Thyroid gland (tissue), 4 donors: ENCODE measurements at regions not wholly inside any gene's neighbourhood (a gene's known extent, or its start where the extent isn't known, plus 50 kb on each side); places are given as distances from the start of the nearest gene placed in this dataset.

ENCODE experiments used
- CTCF ChIP-seq, 6 experiments: fragments of 200-600 bp in 3 of 6; fragments of 450-650 bp in 3 of 6; sonication (generic) in 3 of 6; IDR thresholded peaks; one replicate each; pipeline ENCODE4 v1.5.1; 2016 to 2019; ENCODE audit warnings: antibody characterized with exemption in 6 of 6, mild to moderate bottlenecking in 2 of 6, inconsistent platforms in 1 of 6, moderate library complexity in 1 of 6
- POLR2A ChIP-seq, 2 donors: fragments of 450-650 bp; IDR thresholded peaks; one replicate each; pipeline ENCODE4 v1.6.1; 2017; ENCODE audit warnings: antibody characterized with exemption in 2 of 2, mild to moderate bottlenecking in 2 of 2, moderate library complexity in 1 of 2

DNA sequence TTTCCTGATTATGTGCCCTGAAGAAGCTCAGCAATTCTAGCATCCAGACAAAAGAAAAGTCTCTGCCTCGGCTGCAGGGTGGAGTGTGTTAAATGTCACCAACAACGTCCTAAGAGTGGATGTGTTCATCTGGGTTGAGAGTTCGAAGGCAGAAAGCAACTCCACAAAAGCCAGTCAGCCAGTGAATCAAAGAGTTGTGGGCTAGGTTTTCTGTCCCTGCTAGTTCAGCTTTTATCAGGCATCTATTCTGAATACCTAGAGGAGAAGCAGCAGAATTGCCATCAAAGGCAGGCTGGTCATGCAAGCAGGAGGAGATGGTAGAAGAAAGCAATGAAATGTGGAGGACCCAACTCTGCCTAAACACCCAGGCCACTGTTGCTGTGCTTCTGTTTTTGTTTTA lies 205.2 kb downstream of the KLF6 start:
- TF ChIP-seq CTCF (IDR thresholded peaks at IDR 0.05): no peak
- TF ChIP-seq POLR2A (IDR thresholded peaks at IDR 0.05): no peak
